Skeletal muscle satellite cell (primary cell): ENCODE measurements at regions not wholly inside any gene's neighbourhood (a gene's known extent, or its start where the extent isn't known, plus 50 kb on each side); places are given as distances from the start of the nearest gene placed in this dataset.

Source experiments
- H3K27me3 ChIP-seq: 2 replicates; pipeline ENCODE4 v1.7.0; 2013; ENCODE audit warnings: low read length; ENCODE audit not compliant: control insufficient read depth, insufficient read depth
- H3K36me3 ChIP-seq: 2 replicates; pipeline ENCODE4 v1.7.0; 2013; ENCODE audit warnings: mild to moderate bottlenecking, control low read depth, low read length; ENCODE audit not compliant: insufficient read depth
- H3K4me1 ChIP-seq: 2 replicates; pipeline ENCODE4 v1.7.0; 2013; ENCODE audit warnings: low read length; ENCODE audit not compliant: control insufficient read depth, insufficient read depth
- H3K4me2 ChIP-seq: 2 replicates; pipeline ENCODE4 v1.7.0; 2013; ENCODE audit warnings: mild to moderate bottlenecking, low read length
- H3K4me3 ChIP-seq: 2 replicates; pipeline ENCODE4 v1.7.0; 2013; ENCODE audit warnings: low read length
- H3K9ac ChIP-seq: 2 replicates; pipeline ENCODE4 v1.7.0; 2013; ENCODE audit warnings: mild to moderate bottlenecking, low read depth, low read length, moderate library complexity
- H3K9me3 ChIP-seq: replicated peaks from 2 replicates; pipeline ENCODE4 v1.7.0; 2013; ENCODE audit warnings: mild to moderate bottlenecking, control low read depth, low read length

GRCh38 chr6:102641426-102641825 lies 1247.9 kb downstream of the GRIK2 start:
- no peak overlapping the region for H3K4me3 ChIP-seq
- H3K9ac ChIP-seq = no peak overlapping the region
- no peaks in the 10 kb centered on the region for H3K4me1 ChIP-seq
- no peak overlapping the region for H3K4me2 ChIP-seq
- no peaks in the 10 kb centered on the region for H3K27me3 ChIP-seq
- no peaks in the 10 kb centered on the region for H3K36me3 ChIP-seq
- H3K9me3 ChIP-seq = peaks cover 8% of the 10 kb centered on the region

GRCh38 chr6:102631921-102632320 lies 1238.4 kb downstream of the GRIK2 start:
- Histone ChIP-seq H3K9me3 (peaks cover 9% of the 10 kb centered on the region), H3K36me3 (no peaks in the 10 kb centered on the region), H3K4me2 (no peak overlapping the region), H3K4me3 (no peak overlapping the region), H3K27me3 (no peaks in the 10 kb centered on the region), H3K9ac (no peak overlapping the region), H3K4me1 (no peaks in the 10 kb centered on the region)

GRCh38 chr6:102623201-102623600 lies 1229.7 kb downstream of the GRIK2 start:
- no peaks in the 10 kb centered on the region for H3K27me3 ChIP-seq
- H3K9ac ChIP-seq = no peak overlapping the region
- no peaks in the 10 kb centered on the region for H3K9me3 ChIP-seq
- H3K4me1 ChIP-seq = no peaks in the 10 kb centered on the region
- no peak overlapping the region for H3K4me3 ChIP-seq
- no peak overlapping the region for H3K4me2 ChIP-seq
- H3K36me3 ChIP-seq = no peaks in the 10 kb centered on the region

GRCh38 chr6:102619585-102619984 lies 1226.1 kb downstream of the GRIK2 start:
- no peak overlapping the region for H3K9ac ChIP-seq
- no peak overlapping the region for H3K4me3 ChIP-seq
- H3K4me1 ChIP-seq = no peaks in the 10 kb centered on the region
- no peak overlapping the region for H3K4me2 ChIP-seq
- H3K27me3 ChIP-seq = no peaks in the 10 kb centered on the region
- H3K36me3 ChIP-seq = no peaks in the 10 kb centered on the region
- H3K9me3 ChIP-seq = no peaks in the 10 kb centered on the region

GRCh38 chr6:102582569-102582968 lies 1189.1 kb downstream of the GRIK2 start:
- Histone ChIP-seq H3K36me3 (no peaks in the 10 kb centered on the region), H3K4me3 (no peak overlapping the region), H3K4me2 (no peak overlapping the region), H3K27me3 (no peaks in the 10 kb centered on the region), H3K9ac (no peak overlapping the region), H3K9me3 (peaks cover 4% of the 10 kb centered on the region), H3K4me1 (no peaks in the 10 kb centered on the region)

- Histone ChIP-seq H3K4me2 (no peak overlapping the region), H3K27me3 (no peaks in the 10 kb centered on the region), H3K9me3 (peaks cover 4% of the 10 kb centered on the region), H3K9ac (no peak overlapping the region), H3K36me3 (no peaks in the 10 kb centered on the region), H3K4me3 (no peak overlapping the region), H3K4me1 (no peaks in the 10 kb centered on the region)
These were observed 1188.0 kb downstream of the GRIK2 start for GRCh38 chr6:102581378-102582124.

- peaks cover 4% of the 10 kb centered on the region for H3K9me3 ChIP-seq
- H3K4me2 ChIP-seq = no peak overlapping the region
- H3K4me3 ChIP-seq = no peak overlapping the region
- H3K36me3 ChIP-seq = no peaks in the 10 kb centered on the region
- no peaks in the 10 kb centered on the region for H3K4me1 ChIP-seq
- H3K27me3 ChIP-seq = no peaks in the 10 kb centered on the region
- no peak overlapping the region for H3K9ac ChIP-seq
These were observed 1177.9 kb downstream of the GRIK2 start for GRCh38 chr6:102571236-102571908.

GRCh38 chr6:102562713-102563112 lies 1169.2 kb downstream of the GRIK2 start:
- Histone ChIP-seq H3K4me1 (no peaks in the 10 kb centered on the region), H3K27me3 (no peaks in the 10 kb centered on the region), H3K36me3 (no peaks in the 10 kb centered on the region), H3K4me3 (no peak overlapping the region), H3K9me3 (no peaks in the 10 kb centered on the region), H3K4me2 (no peak overlapping the region), H3K9ac (no peak overlapping the region)

GRCh38 chr6:102553214-102553613 lies 1159.7 kb downstream of the GRIK2 start:
- Histone ChIP-seq H3K4me2 (no peak overlapping the region), H3K4me1 (no peaks in the 10 kb centered on the region), H3K9ac (no peak overlapping the region), H3K4me3 (no peak overlapping the region), H3K9me3 (peaks cover 2% of the 10 kb centered on the region), H3K27me3 (no peaks in the 10 kb centered on the region), H3K36me3 (no peaks in the 10 kb centered on the region)

GRCh38 chr6:102549221-102549874 lies 1155.8 kb downstream of the GRIK2 start:
- Histone ChIP-seq H3K4me3 (no peak overlapping the region), H3K9ac (no peak overlapping the region)

GRCh38 chr6:102525336-102525735 lies 1131.8 kb downstream of the GRIK2 start:
- no peak overlapping the region for H3K9ac ChIP-seq
- no peaks in the 10 kb centered on the region for H3K36me3 ChIP-seq
- no peaks in the 10 kb centered on the region for H3K9me3 ChIP-seq
- no peaks in the 10 kb centered on the region for H3K4me1 ChIP-seq
- H3K4me3 ChIP-seq = no peak overlapping the region
- no peaks in the 10 kb centered on the region for H3K27me3 ChIP-seq
- H3K4me2 ChIP-seq = no peak overlapping the region

More at GRCh38 chr6:102549221-102549874, 1155.8 kb downstream of the GRIK2 start:
- no peaks in the 10 kb centered on the region for H3K27me3 ChIP-seq
- no peak overlapping the region for H3K4me2 ChIP-seq
- no peaks in the 10 kb centered on the region for H3K36me3 ChIP-seq
- no peaks in the 10 kb centered on the region for H3K4me1 ChIP-seq
- peaks cover 2% of the 10 kb centered on the region for H3K9me3 ChIP-seq
